HuH-7.5 (cell line): ENCODE measurements at regions not wholly inside any gene's neighbourhood (a gene's known extent, or its start where the extent isn't known, plus 50 kb on each side); places are given as distances from the start of the nearest gene placed in this dataset.
"Not testable (repeated sequence)": the region's sequence is repeated elsewhere in the genome, so short reads cannot be mapped to it uniquely, and the experiment has no call there.

Experiments
- DNase-seq: peaks from one replicate; pipeline ENCODE4 v3.0.0; 2011; ENCODE audit warnings: low spot score

DNA sequence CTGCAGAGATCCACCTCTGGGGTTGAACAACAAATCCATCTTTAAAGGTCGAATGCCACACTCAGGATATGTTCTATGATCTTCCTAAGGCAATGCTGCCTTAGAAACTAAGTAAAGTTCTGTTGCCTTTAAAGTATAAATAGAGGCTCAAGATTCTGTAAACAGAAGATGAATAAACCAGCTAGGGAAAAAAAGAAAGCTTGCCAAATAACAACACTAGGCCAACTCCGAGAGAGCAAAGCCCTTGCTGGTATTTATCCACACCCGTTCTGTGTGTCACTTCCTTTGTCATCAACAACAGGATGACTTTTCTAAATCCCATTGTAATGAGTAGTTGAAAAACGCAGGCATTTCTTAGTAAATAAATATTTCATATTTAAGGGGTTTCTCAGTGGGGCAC lies 330.0 kb upstream of the GLI3 start:
- no peak for DNase-seq

- DNase-seq: no peak
These were observed 324.8 kb upstream of the GLI3 start for GRCh38 chr7:42561797-42562196.

GRCh38 chr7:42560866-42561265 lies 323.9 kb upstream of the GLI3 start:
- no peak for DNase-seq

GRCh38 chr7:42554932-42555331 lies 317.9 kb upstream of the GLI3 start:
- not testable (repeated sequence) for DNase-seq

GRCh38 chr7:42552227-42552626 lies 315.2 kb upstream of the GLI3 start:
- DNase-seq: no peak

DNA sequence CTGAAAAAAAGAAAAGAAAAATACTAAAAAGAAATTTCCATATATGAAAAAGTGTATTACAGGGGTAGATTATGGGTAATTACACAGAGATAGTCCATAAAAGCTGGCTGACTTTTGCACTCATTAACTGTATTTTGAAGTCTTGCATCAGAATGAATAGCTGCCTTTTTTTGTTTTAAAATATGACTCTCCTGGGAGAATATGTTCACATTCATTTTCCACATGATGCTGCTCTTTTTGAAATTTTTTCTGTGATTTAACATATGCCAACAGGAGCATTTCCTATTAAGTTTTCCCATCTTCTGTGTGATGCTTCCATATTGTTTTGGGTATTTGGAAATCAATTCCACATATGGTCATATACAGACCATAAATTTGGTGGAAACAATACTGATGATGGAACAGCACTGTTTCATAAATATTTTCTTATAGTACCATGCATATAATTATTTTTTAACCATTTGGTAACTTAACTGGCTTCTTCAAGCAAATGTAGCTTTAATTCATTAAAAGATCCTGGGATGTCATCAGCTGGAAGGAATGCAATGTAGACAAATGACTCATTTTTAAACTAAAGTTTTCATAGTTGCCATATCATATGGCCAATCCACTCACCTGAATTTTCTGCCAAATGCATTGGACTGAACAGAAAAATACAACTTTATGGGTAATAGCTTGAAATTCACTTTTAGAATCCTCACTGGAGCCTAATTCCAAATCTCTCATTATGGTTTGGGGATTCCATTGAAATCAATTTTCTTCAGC lies 313.9 kb upstream of the GLI3 start:
- DNase-seq: no peak

DNA sequence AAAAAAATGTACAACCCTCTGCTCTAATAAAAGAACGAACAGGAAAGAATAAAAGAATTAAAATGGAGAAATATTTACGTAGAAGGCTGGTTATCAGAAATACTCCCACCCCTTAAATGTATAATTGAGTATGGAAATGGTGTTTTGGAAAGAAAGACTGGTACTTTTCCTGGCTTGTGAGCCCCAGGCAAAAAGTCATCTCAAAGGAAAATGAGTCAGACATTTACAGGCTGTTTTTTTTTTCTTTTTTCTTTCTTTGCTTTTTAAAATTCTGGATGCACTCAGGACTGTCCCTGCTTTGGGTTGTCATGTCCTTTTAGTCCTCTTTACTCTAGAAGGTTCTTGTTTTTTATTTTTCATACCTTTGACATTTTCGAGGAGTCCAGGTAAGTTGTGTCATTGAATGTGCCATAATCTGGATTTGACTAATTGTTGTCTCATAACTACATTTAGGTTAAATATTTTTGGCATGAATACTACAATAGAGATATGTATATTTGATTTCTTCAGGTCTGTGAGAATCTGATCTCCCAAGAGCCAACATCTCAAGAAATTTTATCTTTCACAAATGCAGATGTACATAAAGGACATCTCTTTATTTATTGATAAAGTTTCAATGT lies 313.0 kb upstream of the GLI3 start:
- no peak for DNase-seq

- DNase-seq: no peak
These were observed 312.0 kb upstream of the GLI3 start for GRCh38 chr7:42548816-42549611.

DNA sequence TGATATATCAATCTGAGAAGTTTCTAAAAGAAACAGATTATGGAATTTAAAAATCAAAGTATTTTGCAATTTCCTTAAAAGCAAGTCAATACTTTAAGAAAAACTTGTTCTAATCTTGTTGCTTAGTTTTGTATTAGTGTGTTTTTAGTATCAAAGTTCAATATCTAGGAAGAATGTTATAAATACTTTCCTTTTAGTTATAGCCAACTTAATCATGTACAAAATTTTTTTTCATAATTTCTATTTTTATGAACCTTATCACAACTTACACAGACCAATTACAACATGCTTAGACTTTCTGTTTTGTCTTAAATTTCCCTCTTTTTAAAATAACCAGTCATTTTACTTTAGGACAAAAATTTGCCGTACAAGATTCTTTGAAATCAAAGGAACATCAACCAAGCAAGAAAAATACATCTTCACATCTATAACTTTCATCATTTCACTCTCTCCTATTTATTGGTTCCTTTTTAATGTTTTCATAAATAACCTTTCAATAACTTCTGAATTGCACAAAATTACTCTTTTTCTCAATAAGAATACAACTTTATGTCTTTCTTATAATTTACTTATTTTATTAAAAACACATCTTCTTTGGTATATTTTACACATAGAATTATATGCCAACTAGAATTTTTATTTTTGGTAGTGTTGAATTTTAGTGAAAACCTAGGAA lies 308.2 kb upstream of the GLI3 start:
- DNase-seq: no peak

DNA sequence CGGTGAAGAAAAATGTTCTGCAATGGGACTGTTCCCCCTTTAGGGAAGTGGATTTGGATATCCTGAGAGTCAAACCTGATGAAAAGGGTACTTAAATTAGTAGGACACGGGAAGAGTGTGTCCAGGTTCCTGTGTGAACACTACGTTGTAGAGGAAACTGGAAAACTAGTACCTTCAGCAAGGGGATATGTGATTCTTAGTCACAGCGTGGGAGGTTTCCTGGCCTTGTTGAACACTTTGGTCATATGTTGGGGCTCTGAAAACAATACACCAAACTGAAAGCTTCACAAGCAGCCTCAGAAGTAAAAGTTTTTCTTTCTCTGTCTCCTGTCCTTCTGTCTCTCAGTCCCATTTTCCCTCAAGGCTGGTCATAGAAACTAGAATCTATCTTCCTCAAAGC lies 306.9 kb upstream of the GLI3 start:
- no peak for DNase-seq

GRCh38 chr7:42542446-42542845 lies 305.4 kb upstream of the GLI3 start:
- DNase-seq: not testable (repeated sequence)

DNA sequence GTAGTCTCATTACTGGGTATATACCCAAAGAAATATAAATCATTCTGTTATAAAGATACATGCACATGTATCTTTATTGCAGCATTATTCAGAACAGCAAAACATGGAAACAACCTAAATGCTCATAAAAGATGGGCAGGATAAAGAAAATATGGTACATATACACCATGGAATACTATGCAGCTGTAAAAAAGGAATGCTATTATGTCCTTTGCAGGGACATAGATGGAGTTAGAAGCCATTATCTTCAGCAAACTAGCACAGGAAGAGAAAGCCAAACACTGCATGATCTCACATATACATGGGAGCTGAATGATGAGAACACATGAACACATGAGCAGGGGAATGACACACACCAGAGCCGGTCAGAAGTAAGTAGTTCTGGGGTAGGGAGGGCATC lies 297.4 kb upstream of the GLI3 start:
- no peak for DNase-seq

DNA sequence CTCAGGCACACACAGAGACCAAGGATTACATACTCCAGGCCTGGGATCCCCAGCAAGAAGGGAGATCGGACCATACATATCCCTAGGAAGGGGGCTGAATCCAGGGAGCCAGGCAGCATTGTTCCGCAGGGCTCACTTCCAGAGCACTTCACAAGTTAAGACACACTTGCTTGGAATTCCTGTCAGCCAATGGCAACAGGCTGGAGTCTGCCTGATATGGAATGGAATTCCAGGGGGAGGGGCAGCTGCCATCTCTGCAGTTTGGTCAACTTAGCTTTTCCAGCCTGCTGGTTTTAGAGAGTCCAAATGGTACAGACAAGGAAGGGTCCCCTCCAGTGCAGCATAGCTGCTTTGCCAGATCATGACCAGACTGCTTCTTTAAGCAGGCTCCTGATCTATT lies 290.0 kb upstream of the GLI3 start:
- no peak for DNase-seq

- no peak for DNase-seq
These were observed 285.4 kb upstream of the GLI3 start for GRCh38 chr7:42522227-42522991.

- DNase-seq: no peak
These were observed 274.0 kb upstream of the GLI3 start for GRCh38 chr7:42511027-42511426.

DNA sequence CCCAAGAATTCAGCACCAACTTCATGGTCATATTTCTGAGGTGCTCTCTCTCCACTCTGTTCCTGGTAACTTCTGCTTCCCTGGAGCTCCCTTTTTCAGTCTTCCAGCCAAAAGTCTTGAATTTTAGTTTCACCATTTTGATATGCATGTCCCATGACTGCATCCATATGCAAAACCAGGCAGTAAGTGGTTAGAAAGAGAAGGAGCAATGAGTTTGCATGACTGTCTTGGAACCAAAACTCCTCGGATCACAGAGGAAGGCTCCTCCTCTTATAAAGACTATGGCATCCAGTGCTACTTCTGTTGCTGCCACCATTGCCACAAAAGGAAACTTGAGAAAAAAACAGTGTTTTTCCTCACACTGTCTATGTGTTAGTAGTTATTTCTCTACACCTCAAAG lies 269.1 kb upstream of the GLI3 start:
- DNase-seq: no peak

DNA sequence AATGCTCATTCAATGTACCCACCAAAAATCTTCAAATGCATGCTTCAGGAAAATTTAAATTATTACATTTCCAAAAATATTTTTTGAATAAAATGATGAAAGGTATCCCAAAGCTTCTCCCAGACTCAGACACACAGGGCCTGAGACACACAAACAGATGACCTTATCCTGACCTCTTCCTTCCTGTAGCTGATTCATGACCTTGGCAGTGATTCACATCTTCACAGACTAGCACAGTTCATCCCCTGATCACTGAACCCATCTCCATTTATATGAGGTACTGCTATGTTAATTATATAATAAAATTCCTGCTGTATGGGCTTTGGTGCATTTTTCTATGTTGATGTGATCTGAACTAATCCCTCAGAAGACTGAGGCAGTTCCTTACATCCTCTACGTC lies 265.0 kb upstream of the GLI3 start:
- DNase-seq: no peak

GRCh38 chr7:42495256-42495655 lies 258.2 kb upstream of the GLI3 start:
- no peak for DNase-seq

DNA sequence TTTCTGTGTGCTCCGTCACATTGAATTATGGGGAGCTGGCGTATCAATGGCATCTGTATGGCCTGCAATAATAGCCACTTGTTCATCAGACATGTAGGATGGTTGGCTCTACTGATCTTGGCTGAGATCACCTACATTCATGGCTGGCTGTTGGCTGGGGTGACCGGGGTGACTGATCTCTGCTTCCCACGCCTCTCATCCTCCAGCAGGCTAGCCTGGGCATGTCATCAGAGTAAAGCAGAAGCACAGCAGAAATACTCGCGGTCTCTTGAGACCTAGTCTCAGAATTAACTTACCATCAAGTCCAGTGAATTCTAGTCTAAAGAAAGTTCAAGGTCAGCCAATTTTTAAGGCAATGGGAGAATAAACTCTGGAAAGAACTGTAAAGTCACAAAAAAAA lies 257.7 kb upstream of the GLI3 start:
- no peak for DNase-seq

DNA sequence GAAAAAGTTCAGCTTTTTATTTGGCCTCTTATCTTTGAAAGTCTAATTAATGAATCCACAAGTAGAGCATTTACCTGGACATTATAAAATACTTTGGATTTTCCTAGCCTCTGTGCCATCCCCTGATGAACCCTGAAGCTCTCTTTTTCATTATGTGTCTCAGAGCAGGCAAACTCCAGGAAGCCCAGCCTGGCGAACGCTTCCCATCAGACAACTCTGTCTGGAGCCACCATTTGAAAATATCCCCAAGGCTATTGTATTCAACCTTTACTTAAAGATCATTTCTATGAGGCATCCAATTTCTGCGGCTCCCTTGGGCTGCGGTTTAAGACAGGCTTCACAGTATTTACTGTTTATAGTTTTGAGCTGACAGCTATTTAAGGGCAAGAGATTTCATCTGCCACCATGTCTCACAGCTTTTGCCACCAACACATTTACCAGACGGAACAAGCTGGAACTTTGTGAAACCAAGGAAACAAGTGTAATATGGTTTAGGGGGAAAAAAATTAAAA lies 257.2 kb upstream of the GLI3 start:
- no peak for DNase-seq

GRCh38 chr7:42493436-42494198 lies 256.6 kb upstream of the GLI3 start:
- DNase-seq: no peak
